ENCODE measurements at regions not wholly inside any gene's neighbourhood (a gene's known extent, or its start where the extent isn't known, plus 50 kb on each side); places are given as distances from the start of the nearest gene placed in this dataset.
A peak's percentile ranks its signal among the peaks of the same experiment; 100 is the strongest.

- no peak overlapping the region for H3K27ac ChIP-seq
- no peaks in the 10 kb centered on the region for H3K9me3 ChIP-seq (ENCODE audit: low read depth)
- WGBS (ENCODE audit: low lambda C conversion rate, missing lambda C conversion rate), result 71% methylated on average over 8 of the region's 8 CpGs
- no peaks in the 10 kb centered on the region for H3K27me3 ChIP-seq
- no peak overlapping the region for H3K4me2 ChIP-seq
- no peak overlapping the region for H3K4me3 ChIP-seq
- H3K9me2 ChIP-seq (replicated peaks; ENCODE audit: insufficient read depth), result no peaks in the 10 kb centered on the region
- no peaks in the 10 kb centered on the region for H3K79me2 ChIP-seq
- H2AFZ ChIP-seq, result no peak overlapping the region
- peak; percentile 28 for DNase-seq (ENCODE audit: low spot score)
- TF ChIP-seq CTCF (IDR thresholded peaks at IDR 0.05; ENCODE audit: poor library complexity), result peak; percentile 31
- TF ChIP-seq EZH2 (IDR thresholded peaks at IDR 0.05; ENCODE audit: borderline replicate concordance), result no peak
- no peak for TF ChIP-seq EZH2phosphoT487 (IDR thresholded peaks at IDR 0.05; ENCODE audit: low read depth, severe bottlenecking, unreplicated experiment)
- H4K20me1 ChIP-seq (ENCODE audit: insufficient read depth, poor library complexity, severe bottlenecking), result no peaks in the 10 kb centered on the region
- H3K4me1 ChIP-seq (ENCODE audit: insufficient read depth), result no peaks in the 10 kb centered on the region
- H3K36me3 ChIP-seq (replicated peaks; ENCODE audit: insufficient read depth, low read depth), result no peaks in the 10 kb centered on the region
Observed at GRCh38 chr2:204072443-204073324, 136.1 kb downstream of the ICOS start.

GRCh38 chr2:204074456-204074855, 137.9 kb downstream of the ICOS start:
- H4K20me1 ChIP-seq (ENCODE audit: insufficient read depth, poor library complexity, severe bottlenecking), result no peaks in the 10 kb centered on the region
- no peaks in the 10 kb centered on the region for H3K9me3 ChIP-seq (ENCODE audit: low read depth)
- DNase-seq (ENCODE audit: low spot score), result peak; percentile 23
- no peaks in the 10 kb centered on the region for H3K79me2 ChIP-seq
- no peaks in the 10 kb centered on the region for H3K36me3 ChIP-seq (replicated peaks; ENCODE audit: insufficient read depth, low read depth)
- no peaks in the 10 kb centered on the region for H3K27me3 ChIP-seq
- no peak overlapping the region for H3K4me2 ChIP-seq
- no peak overlapping the region for H3K27ac ChIP-seq
- H3K4me3 ChIP-seq, result no peak overlapping the region
- no peak overlapping the region for H2AFZ ChIP-seq
- TF ChIP-seq EZH2phosphoT487 (IDR thresholded peaks at IDR 0.05; ENCODE audit: low read depth, severe bottlenecking, unreplicated experiment) (no peak), EZH2 (IDR thresholded peaks at IDR 0.05; ENCODE audit: borderline replicate concordance) (no peak), CTCF (IDR thresholded peaks at IDR 0.05; ENCODE audit: poor library complexity) (no peak)
- H3K4me1 ChIP-seq (ENCODE audit: insufficient read depth), result no peaks in the 10 kb centered on the region
- WGBS (ENCODE audit: low lambda C conversion rate, missing lambda C conversion rate), result 38% methylated on average over 1 of the region's 1 CpG
- H3K9me2 ChIP-seq (replicated peaks; ENCODE audit: insufficient read depth), result no peaks in the 10 kb centered on the region

- no peak overlapping the region for H2AFZ ChIP-seq
- H3K9me2 ChIP-seq (replicated peaks; ENCODE audit: insufficient read depth), result no peaks in the 10 kb centered on the region
- H3K4me3 ChIP-seq, result no peak overlapping the region
- H4K20me1 ChIP-seq (ENCODE audit: insufficient read depth, poor library complexity, severe bottlenecking), result no peaks in the 10 kb centered on the region
- H3K9me3 ChIP-seq (ENCODE audit: low read depth), result no peaks in the 10 kb centered on the region
- no peaks in the 10 kb centered on the region for H3K4me1 ChIP-seq (ENCODE audit: insufficient read depth)
- no peak for DNase-seq (ENCODE audit: low spot score)
- no peak overlapping the region for H3K27ac ChIP-seq
- 78% methylated on average over 4 of the region's 4 CpGs for WGBS (ENCODE audit: low lambda C conversion rate, missing lambda C conversion rate)
- H3K27me3 ChIP-seq, result no peaks in the 10 kb centered on the region
- H3K4me2 ChIP-seq, result no peak overlapping the region
- TF ChIP-seq EZH2 (IDR thresholded peaks at IDR 0.05; ENCODE audit: borderline replicate concordance) (no peak), EZH2phosphoT487 (IDR thresholded peaks at IDR 0.05; ENCODE audit: low read depth, severe bottlenecking, unreplicated experiment) (no peak), CTCF (IDR thresholded peaks at IDR 0.05; ENCODE audit: poor library complexity) (no peak)
- no peaks in the 10 kb centered on the region for H3K79me2 ChIP-seq
- H3K36me3 ChIP-seq (replicated peaks; ENCODE audit: insufficient read depth, low read depth), result no peaks in the 10 kb centered on the region
Observed at GRCh38 chr2:204078003-204078698, 141.6 kb downstream of the ICOS start.
